A549 (cell line): ENCODE measurements at regions not wholly inside any gene's neighbourhood (a gene's known extent, or its start where the extent isn't known, plus 50 kb on each side); places are given as distances from the start of the nearest gene placed in this dataset.

Experiments used
- CBX2 ChIP-seq: fragments of 200-600 bp; sonication (generic); IDR thresholded peaks from 2 replicates; pipeline ENCODE4 v1.6.1; 2016; ENCODE audit warnings: low read depth, mild to moderate bottlenecking, borderline replicate concordance
- CEBPB ChIP-seq, 2 experiments: fragments of >200 bp in 1 of 2; sonication (Bioruptor Twin) in 1 of 2; formaldehyde crosslinking in 1 of 2; IDR thresholded peaks; 2 replicates each; pipeline ENCODE4 v1.6.1; 2012 to 2016
- EP300 ChIP-seq, 2 experiments: fragments of >200 bp; sonication (Bioruptor Twin); formaldehyde crosslinking; IDR thresholded peaks; 2 replicates in 1 of 2; 3 replicates in 1 of 2; pipeline ENCODE4 v1.6.1; 2016 to 2017
- JUN ChIP-seq, 2 experiments: fragments of >200 bp; sonication (Bioruptor Twin); formaldehyde crosslinking; IDR thresholded peaks; 2 replicates in 1 of 2; 3 replicates in 1 of 2; pipeline ENCODE4 v1.6.1; 2016 to 2017
- MAFK ChIP-seq: fragments of 450-650 bp; IDR thresholded peaks from 2 replicates; pipeline ENCODE4 v1.6.1; 2014; ENCODE audit not compliant: partially characterized antibody
- MAZ ChIP-seq: fragments of 150-350 bp; IDR thresholded peaks from 2 replicates; pipeline ENCODE4 v1.6.1; 2014; ENCODE audit warnings: antibody characterized with exemption, low read depth, low read length, borderline replicate concordance
- POLR2A ChIP-seq: IDR thresholded peaks from 2 replicates; pipeline ENCODE4 v1.6.1; 2012; ENCODE audit warnings: mild to moderate bottlenecking, low read length
- POLR2AphosphoS2 ChIP-seq: conservative IDR thresholded peaks from 2 replicates; pipeline ENCODE4 v1.6.1; 2012; ENCODE audit warnings: low read length, improper control_type of control experiment, inconsistent platforms
- RAD21 ChIP-seq, 2 experiments: fragments of >200 bp in 1 of 2; sonication (Bioruptor Twin) in 1 of 2; formaldehyde crosslinking in 1 of 2; IDR thresholded peaks in 1 of 2; conservative IDR thresholded peaks in 1 of 2; 2 replicates in 1 of 2; 3 replicates in 1 of 2; pipeline ENCODE4 v1.6.1; 2012 to 2018; ENCODE audit warnings: inconsistent platforms in 1 of 2
- RCOR1 ChIP-seq: fragments of 150-350 bp; IDR thresholded peaks from 2 replicates; pipeline ENCODE4 v1.6.1; 2014; ENCODE audit warnings: antibody characterized with exemption, low read length, low read depth
- RFX5 ChIP-seq: fragments of 450-650 bp; IDR thresholded peaks from 2 replicates; pipeline ENCODE4 v1.7.1; 2014; ENCODE audit warnings: antibody characterized with exemption, mild to moderate bottlenecking, moderate library complexity
- TF ChIP-seq, protein P1 (sequence below): fragments of >200 bp; sonication (Bioruptor Twin); formaldehyde crosslinking; IDR thresholded peaks from 3 replicates; pipeline ENCODE4 v1.5.1; 2016
- TF ChIP-seq, protein P2 (sequence below): fragments of 450-650 bp; IDR thresholded peaks from 2 replicates; pipeline ENCODE4 v1.6.1; 2014; ENCODE audit warnings: antibody characterized with exemption
- TF ChIP-seq, protein P3 (sequence below): fragments of 200-600 bp; sonication (generic); IDR thresholded peaks from 2 replicates; pipeline ENCODE4 v1.6.1; 2016; ENCODE audit warnings: antibody characterized with exemption, mild to moderate bottlenecking, moderate library complexity

DNA sequence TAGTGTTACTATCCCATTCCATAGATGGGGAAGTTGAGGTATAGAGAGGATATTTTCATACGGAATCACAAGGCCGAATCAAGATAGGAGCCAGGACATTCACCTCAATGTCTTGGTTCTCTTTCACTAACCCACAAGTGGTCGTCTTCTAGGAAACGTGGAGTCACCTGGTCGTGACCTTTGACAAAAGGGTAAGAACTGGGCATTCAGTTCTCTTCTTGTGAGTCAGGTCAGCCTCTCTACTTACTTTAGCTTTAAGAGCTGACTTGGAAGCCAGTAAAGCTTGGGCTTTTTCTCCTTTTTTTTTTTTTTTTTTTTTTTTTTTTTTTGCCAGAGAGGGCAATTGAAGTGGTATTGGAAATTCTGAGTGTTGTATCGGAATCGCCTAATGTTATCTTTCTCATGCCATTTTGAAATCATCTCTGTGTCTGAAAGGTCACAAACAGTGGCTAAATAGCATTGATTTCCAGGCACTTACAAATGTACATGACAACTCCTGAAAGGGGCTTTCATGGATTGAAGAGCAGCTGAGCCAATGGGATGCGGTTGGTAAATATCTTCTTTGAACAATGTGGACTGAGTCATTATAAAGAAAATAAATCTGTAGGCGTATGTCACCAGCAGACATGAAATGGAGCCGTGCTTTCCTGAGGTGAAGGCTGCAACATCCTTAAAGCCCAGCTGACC lies 356.9 kb downstream of the KIF16B start:
- TF ChIP-seq, protein P1, sequence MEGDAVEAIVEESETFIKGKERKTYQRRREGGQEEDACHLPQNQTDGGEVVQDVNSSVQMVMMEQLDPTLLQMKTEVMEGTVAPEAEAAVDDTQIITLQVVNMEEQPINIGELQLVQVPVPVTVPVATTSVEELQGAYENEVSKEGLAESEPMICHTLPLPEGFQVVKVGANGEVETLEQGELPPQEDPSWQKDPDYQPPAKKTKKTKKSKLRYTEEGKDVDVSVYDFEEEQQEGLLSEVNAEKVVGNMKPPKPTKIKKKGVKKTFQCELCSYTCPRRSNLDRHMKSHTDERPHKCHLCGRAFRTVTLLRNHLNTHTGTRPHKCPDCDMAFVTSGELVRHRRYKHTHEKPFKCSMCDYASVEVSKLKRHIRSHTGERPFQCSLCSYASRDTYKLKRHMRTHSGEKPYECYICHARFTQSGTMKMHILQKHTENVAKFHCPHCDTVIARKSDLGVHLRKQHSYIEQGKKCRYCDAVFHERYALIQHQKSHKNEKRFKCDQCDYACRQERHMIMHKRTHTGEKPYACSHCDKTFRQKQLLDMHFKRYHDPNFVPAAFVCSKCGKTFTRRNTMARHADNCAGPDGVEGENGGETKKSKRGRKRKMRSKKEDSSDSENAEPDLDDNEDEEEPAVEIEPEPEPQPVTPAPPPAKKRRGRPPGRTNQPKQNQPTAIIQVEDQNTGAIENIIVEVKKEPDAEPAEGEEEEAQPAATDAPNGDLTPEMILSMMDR, result no peak
- TF ChIP-seq, protein P2, sequence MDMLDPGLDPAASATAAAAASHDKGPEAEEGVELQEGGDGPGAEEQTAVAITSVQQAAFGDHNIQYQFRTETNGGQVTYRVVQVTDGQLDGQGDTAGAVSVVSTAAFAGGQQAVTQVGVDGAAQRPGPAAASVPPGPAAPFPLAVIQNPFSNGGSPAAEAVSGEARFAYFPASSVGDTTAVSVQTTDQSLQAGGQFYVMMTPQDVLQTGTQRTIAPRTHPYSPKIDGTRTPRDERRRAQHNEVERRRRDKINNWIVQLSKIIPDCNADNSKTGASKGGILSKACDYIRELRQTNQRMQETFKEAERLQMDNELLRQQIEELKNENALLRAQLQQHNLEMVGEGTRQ, result no peak
- no peak for TF ChIP-seq POLR2A
- no peak for TF ChIP-seq MAZ
- TF ChIP-seq, protein P3, sequence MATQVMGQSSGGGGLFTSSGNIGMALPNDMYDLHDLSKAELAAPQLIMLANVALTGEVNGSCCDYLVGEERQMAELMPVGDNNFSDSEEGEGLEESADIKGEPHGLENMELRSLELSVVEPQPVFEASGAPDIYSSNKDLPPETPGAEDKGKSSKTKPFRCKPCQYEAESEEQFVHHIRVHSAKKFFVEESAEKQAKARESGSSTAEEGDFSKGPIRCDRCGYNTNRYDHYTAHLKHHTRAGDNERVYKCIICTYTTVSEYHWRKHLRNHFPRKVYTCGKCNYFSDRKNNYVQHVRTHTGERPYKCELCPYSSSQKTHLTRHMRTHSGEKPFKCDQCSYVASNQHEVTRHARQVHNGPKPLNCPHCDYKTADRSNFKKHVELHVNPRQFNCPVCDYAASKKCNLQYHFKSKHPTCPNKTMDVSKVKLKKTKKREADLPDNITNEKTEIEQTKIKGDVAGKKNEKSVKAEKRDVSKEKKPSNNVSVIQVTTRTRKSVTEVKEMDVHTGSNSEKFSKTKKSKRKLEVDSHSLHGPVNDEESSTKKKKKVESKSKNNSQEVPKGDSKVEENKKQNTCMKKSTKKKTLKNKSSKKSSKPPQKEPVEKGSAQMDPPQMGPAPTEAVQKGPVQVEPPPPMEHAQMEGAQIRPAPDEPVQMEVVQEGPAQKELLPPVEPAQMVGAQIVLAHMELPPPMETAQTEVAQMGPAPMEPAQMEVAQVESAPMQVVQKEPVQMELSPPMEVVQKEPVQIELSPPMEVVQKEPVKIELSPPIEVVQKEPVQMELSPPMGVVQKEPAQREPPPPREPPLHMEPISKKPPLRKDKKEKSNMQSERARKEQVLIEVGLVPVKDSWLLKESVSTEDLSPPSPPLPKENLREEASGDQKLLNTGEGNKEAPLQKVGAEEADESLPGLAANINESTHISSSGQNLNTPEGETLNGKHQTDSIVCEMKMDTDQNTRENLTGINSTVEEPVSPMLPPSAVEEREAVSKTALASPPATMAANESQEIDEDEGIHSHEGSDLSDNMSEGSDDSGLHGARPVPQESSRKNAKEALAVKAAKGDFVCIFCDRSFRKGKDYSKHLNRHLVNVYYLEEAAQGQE, result no peak
- TF ChIP-seq RFX5, result no peak
- TF ChIP-seq CEBPB (IDR thresholded peaks at IDR 0.05), result no peak
- TF ChIP-seq CBX2, result no peak
- TF ChIP-seq MAFK, result no peak
- TF ChIP-seq POLR2AphosphoS2, result no peak
- no peak for TF ChIP-seq EP300 (IDR thresholded peaks at IDR 0.05)
- TF ChIP-seq RCOR1, result no peak
- no peak for TF ChIP-seq RAD21 (conservative IDR thresholded peaks at IDR 0.05 in 1 of 2, IDR thresholded peaks at IDR 0.05 in 1 of 2)
- no peak for TF ChIP-seq JUN (IDR thresholded peaks at IDR 0.05)
